H1 (cell line): ENCODE measurements at regions not wholly inside any gene's neighbourhood (a gene's known extent, or its start where the extent isn't known, plus 50 kb on each side); places are given as distances from the start of the nearest gene placed in this dataset.

Source experiments
- CTCF ChIA-PET: fragments of 300-600 bp; sonication (Branson Sonifier 250); formaldehyde crosslinking; loops from one replicate; lab custom pipeline; 2021; ENCODE audit not compliant: partially characterized antibody; lab: Charles Lee
- POLR2A ChIA-PET: fragments of 300-600 bp; sonication (Branson Sonifier 250); formaldehyde crosslinking; loops from one replicate; lab custom pipeline; 2021; ENCODE audit warnings: inconsistent platforms; ENCODE audit not compliant: partially characterized antibody; lab: Charles Lee
- DNase-seq, 2 experiments: peaks; one replicate each; pipeline versions ENCODE4 v3.0.0 to v3.0.0-alpha.2; 2010 to 2022; ENCODE audit warnings: low spot score in 2 of 2, low read depth in 1 of 2, mixed read lengths in 1 of 2
- FAIRE-seq: peaks from 2 replicates; lab custom pipeline; 2011; peaks lifted over from hg19 to GRCh38; lab: Jason Lieb, UNC
- H2AFZ ChIP-seq: 2 replicates; pipeline ENCODE4 v1.8.1; 2012; ENCODE audit warnings: low read length, inconsistent platforms
- H2AK5ac ChIP-seq: 2 replicates; pipeline ENCODE4 v1.6.1; 2013; ENCODE audit warnings: low read depth, low read length
- H2BK120ac ChIP-seq: replicated peaks from 2 replicates; pipeline ENCODE3; 2013; ENCODE audit warnings: low read depth, low read length, inconsistent platforms
- H2BK12ac ChIP-seq: 2 replicates; pipeline ENCODE4 v1.6.1; 2013; ENCODE audit warnings: low read depth, low read length
- H2BK15ac ChIP-seq: 2 replicates; pipeline ENCODE4 v1.6.1; 2013; ENCODE audit warnings: low read length
- H2BK20ac ChIP-seq: 2 replicates; pipeline ENCODE4 v1.6.1; 2013; ENCODE audit warnings: low read length
- H2BK5ac ChIP-seq: 2 replicates; pipeline ENCODE4 v1.6.1; 2013; ENCODE audit warnings: low read depth, low read length
- H3K14ac ChIP-seq: 2 replicates; pipeline ENCODE4 v1.6.1; 2013; ENCODE audit warnings: inconsistent platforms; ENCODE audit not compliant: insufficient read length
- H3K18ac ChIP-seq: 2 replicates; pipeline ENCODE4 v1.6.1; 2013; ENCODE audit warnings: low read length; ENCODE audit errors: extremely low read depth
- H3K23ac ChIP-seq: 2 replicates; pipeline ENCODE4 v1.6.1; 2013; ENCODE audit warnings: inconsistent platforms; ENCODE audit not compliant: insufficient read length
- H3K23me2 ChIP-seq: 2 replicates; pipeline ENCODE4 v1.6.1; 2013; ENCODE audit warnings: low read depth, low read length
- H3K27ac ChIP-seq: 2 replicates; pipeline ENCODE4 v1.6.1; 2011; ENCODE audit warnings: low read depth, low read length, inconsistent platforms
- H3K27me3 ChIP-seq, 4 experiments: replicated peaks in 1 of 4; 1 replicate in 1 of 4; 2 replicates in 3 of 4; pipeline versions ENCODE4 v1.6.1 to v1.8.1; 2011 to 2013; ENCODE audit warnings: low read length in 3 of 4, mild to moderate bottlenecking in 3 of 4, inconsistent platforms in 2 of 4, mixed read lengths in 2 of 4, moderate library complexity in 1 of 4; ENCODE audit not compliant: control insufficient read depth in 3 of 4, insufficient read depth in 3 of 4; ENCODE audit errors: extremely low read depth in 1 of 4
- H3K36me3 ChIP-seq, 4 experiments: 2 replicates each; pipeline versions ENCODE4 v1.6.1 to v1.8.1; 2011 to 2013; ENCODE audit warnings: mild to moderate bottlenecking in 4 of 4, low read length in 3 of 4, moderate library complexity in 2 of 4, control low read depth in 1 of 4, inconsistent platforms in 1 of 4; ENCODE audit not compliant: insufficient read depth in 4 of 4, control insufficient read depth in 2 of 4
- H3K4ac ChIP-seq: replicated peaks from 2 replicates; pipeline ENCODE3; 2013; ENCODE audit warnings: low read length, low read depth, mixed read lengths, inconsistent platforms; ENCODE audit not compliant: insufficient read length
- H3K4me1 ChIP-seq, 4 experiments: replicated peaks in 1 of 4; 1 replicate in 1 of 4; 2 replicates in 3 of 4; pipeline versions ENCODE4 v1.6.1 to v1.8.1; 2011 to 2013; ENCODE audit warnings: low read length in 3 of 4, inconsistent platforms in 2 of 4, mixed read lengths in 1 of 4; ENCODE audit not compliant: insufficient read depth in 4 of 4, control insufficient read depth in 3 of 4
- H3K4me2 ChIP-seq, 2 experiments: 2 replicates each; pipeline versions ENCODE4 v1.6.1 to v1.8.1; 2011 to 2013; ENCODE audit warnings: low read depth in 2 of 2, low read length in 2 of 2, control low read depth in 1 of 2, inconsistent platforms in 1 of 2, mild to moderate bottlenecking in 1 of 2; ENCODE audit not compliant: insufficient read depth in 1 of 2
- H3K4me3 ChIP-seq, 4 experiments: fragments of 200-600, 300-600 bp in 1 of 4; sonication (generic), shearing (Covaris generic), sonication (Bioruptor Twin) in 1 of 4; 2 replicates each; pipeline versions ENCODE4 v1.5.1 to v1.8.1; 2011 to 2016; ENCODE audit warnings: low read length in 4 of 4, low read depth in 3 of 4, control low read depth in 2 of 4, inconsistent platforms in 2 of 4, mild to moderate bottlenecking in 2 of 4, mixed read lengths in 1 of 4, moderate library complexity in 1 of 4; ENCODE audit not compliant: insufficient read depth in 2 of 4; ENCODE audit errors: extremely low read depth in 1 of 4
- H3K56ac ChIP-seq: replicated peaks from 2 replicates; pipeline ENCODE3; 2013; ENCODE audit warnings: low read depth, mild to moderate bottlenecking, mixed read lengths, low read length, inconsistent platforms; ENCODE audit not compliant: insufficient read length
- H3K79me1 ChIP-seq: 2 replicates; pipeline ENCODE4 v1.6.1; 2013; ENCODE audit warnings: low read depth, low read length, control low read depth
- H3K79me2 ChIP-seq, 2 experiments: 2 replicates each; pipeline versions ENCODE4 v1.6.1 to v1.8.1; 2012 to 2013; ENCODE audit warnings: low read length in 2 of 2, mild to moderate bottlenecking in 2 of 2, inconsistent platforms in 1 of 2; ENCODE audit not compliant: insufficient read depth in 2 of 2, control insufficient read depth in 1 of 2
- H3K9ac ChIP-seq, 4 experiments: replicated peaks in 1 of 4; 1 replicate in 1 of 4; 2 replicates in 3 of 4; pipeline versions ENCODE4 v1.6.1 to v1.8.1; 2011 to 2013; ENCODE audit warnings: low read depth in 3 of 4, low read length in 3 of 4, control low read depth in 2 of 4, mild to moderate bottlenecking in 2 of 4, moderate library complexity in 2 of 4, inconsistent platforms in 1 of 4; ENCODE audit errors: extremely low read depth in 1 of 4
- H3K9me3 ChIP-seq, 2 experiments: 2 replicates each; pipeline versions ENCODE4 v1.6.1 to v1.8.1; 2012 to 2013; ENCODE audit warnings: mild to moderate bottlenecking in 2 of 2, moderate library complexity in 2 of 2, control low read depth in 1 of 2, inconsistent platforms in 1 of 2, low read depth in 1 of 2, low read length in 1 of 2, mixed read lengths in 1 of 2; ENCODE audit not compliant: insufficient read depth in 2 of 2
- H4K20me1 ChIP-seq, 2 experiments: replicated peaks in 1 of 2; 2 replicates each; pipeline versions ENCODE3 to v1.8.1; 2011 to 2013; ENCODE audit warnings: inconsistent platforms in 2 of 2, low read length in 2 of 2, mild to moderate bottlenecking in 1 of 2; ENCODE audit not compliant: insufficient read depth in 2 of 2, control insufficient read depth in 1 of 2
- H4K5ac ChIP-seq: 2 replicates; pipeline ENCODE4 v1.6.1; 2013; ENCODE audit warnings: low read length, low read depth, mixed read lengths, inconsistent platforms; ENCODE audit not compliant: insufficient read length
- H4K8ac ChIP-seq: 2 replicates; pipeline ENCODE4 v1.8.0; 2013; ENCODE audit warnings: mild to moderate bottlenecking, moderate library complexity, low read length, inconsistent platforms; ENCODE audit not compliant: insufficient read depth; ENCODE audit errors: extremely low read depth
- H4K91ac ChIP-seq: replicated peaks from 2 replicates; pipeline ENCODE3; 2013; ENCODE audit warnings: low read length, mixed read lengths, inconsistent platforms; ENCODE audit not compliant: insufficient read length
- BACH1 ChIP-seq: IDR thresholded peaks from 2 replicates; pipeline ENCODE4 v1.6.1; 2012; ENCODE audit warnings: low read length, improper control_type of control experiment
- BCL11A ChIP-seq, 2 experiments: IDR thresholded peaks; one replicate each; pipeline ENCODE4 v1.6.1; 2011; ENCODE audit warnings: low read depth in 2 of 2, low read length in 2 of 2, mild to moderate bottlenecking in 2 of 2
- EP300 ChIP-seq, 2 experiments: IDR thresholded peaks; 1 replicate in 1 of 2; 2 replicates in 1 of 2; pipeline ENCODE4 v1.6.1; 2011 to 2012; ENCODE audit warnings: low read depth in 2 of 2, low read length in 2 of 2, mild to moderate bottlenecking in 2 of 2, borderline replicate concordance in 1 of 2, inconsistent platforms in 1 of 2, moderate library complexity in 1 of 2
- EZH2 ChIP-seq: fragments of 200-600 bp; sonication (generic); IDR thresholded peaks from 2 replicates; pipeline ENCODE4 v1.7.1; 2012; ENCODE audit warnings: low read depth, mild to moderate bottlenecking, moderate library complexity, low read length, inconsistent platforms; ENCODE audit not compliant: severe bottlenecking
- HDAC2 ChIP-seq, 2 experiments: fragments of 300-600 bp in 1 of 2; sonication (generic) in 1 of 2; IDR thresholded peaks; 2 replicates each; pipeline ENCODE4 v1.6.1; 2011 to 2012; ENCODE audit warnings: low read depth in 2 of 2, low read length in 2 of 2, mild to moderate bottlenecking in 2 of 2, moderate library complexity in 2 of 2, borderline replicate concordance in 1 of 2, inconsistent platforms in 1 of 2
- KDM1A ChIP-seq: fragments of 200-600, 300-600 bp; sonication (generic); IDR thresholded peaks from 2 replicates; pipeline ENCODE4 v1.7.1; 2016; ENCODE audit warnings: mild to moderate bottlenecking, low read length, borderline replicate concordance
- PHF8 ChIP-seq: fragments of 200-600 bp; sonication (generic); conservative IDR thresholded peaks from 2 replicates; pipeline ENCODE4 v1.7.1; 2012; ENCODE audit warnings: low read depth, mild to moderate bottlenecking, inconsistent platforms, low read length, moderate library complexity
- POLR2AphosphoS5 ChIP-seq: IDR thresholded peaks from 2 replicates; pipeline ENCODE4 v1.6.1; 2011; ENCODE audit warnings: low read depth, low read length
- RFX5 ChIP-seq: IDR thresholded peaks from 2 replicates; pipeline ENCODE4 v1.6.1; 2011; ENCODE audit warnings: low read depth, low read length, improper control_type of control experiment, borderline replicate concordance
- SRF ChIP-seq: IDR thresholded peaks from 2 replicates; pipeline ENCODE4 v1.6.1; 2011; ENCODE audit warnings: mild to moderate bottlenecking, low read depth, low read length, moderate library complexity
- WGBS, 2 experiments: shearing (Covaris generic) in 1 of 2; methylation state at CpG; one replicate each; pipeline versions ENCODE4 v1.1.6 to v1.1.7; 2013 to 2015; ENCODE audit warnings: low lambda C conversion rate in 2 of 2, mixed read lengths in 2 of 2, inconsistent platforms in 1 of 2, low coverage in 1 of 2, missing lambda C conversion rate in 1 of 2; ENCODE audit not compliant: insufficient replicate concordance in 2 of 2, insufficient coverage in 1 of 2, insufficient read length in 1 of 2; ENCODE audit errors: extremely low coverage in 1 of 2, missing lambda C conversion rate in 1 of 2; 5-methylcytosine and 5-hydroxymethylcytosine counted together
- TF ChIP-seq, protein P1 (sequence below): IDR thresholded peaks from 2 replicates; pipeline ENCODE4 v1.6.1; 2012; ENCODE audit warnings: low read length, inconsistent platforms
- TF ChIP-seq, protein P2 (sequence below): IDR thresholded peaks from 2 replicates; pipeline ENCODE4 v1.6.1; 2012; ENCODE audit warnings: inconsistent platforms

DNA sequence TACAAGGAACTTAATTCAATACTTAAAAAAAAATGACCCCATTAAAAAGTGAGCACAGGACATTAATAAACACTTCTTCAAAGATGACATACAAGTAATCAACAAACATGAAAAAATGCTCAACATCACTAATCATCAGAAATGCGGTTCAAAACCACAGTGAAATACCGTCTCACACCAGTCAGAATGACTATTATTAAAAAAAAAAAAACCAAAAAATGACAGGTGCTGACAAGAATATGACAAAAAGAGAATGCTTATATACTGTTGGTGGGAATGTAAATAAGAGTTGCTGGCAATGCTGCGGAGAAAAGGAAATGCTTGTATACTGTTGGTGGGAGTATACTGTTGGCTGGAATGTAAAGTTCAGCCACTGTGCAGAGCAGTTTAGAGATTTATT is 358.3 kb upstream of the CBLB start:
- WGBS, 2 experiments = 85% methylated on average over 3 of the region's 3 CpGs; no CpG with 5 or more reads in 1 of the 2 experiments
- H3K14ac ChIP-seq = no peak overlapping the region
- no peak overlapping the region for H4K5ac ChIP-seq
- no peaks in the 10 kb centered on the region for H3K23me2 ChIP-seq
- H4K8ac ChIP-seq = no peak overlapping the region
- H3K18ac ChIP-seq = no peak overlapping the region
- no peak overlapping the region for H2BK120ac ChIP-seq
- no peak overlapping the region for H3K56ac ChIP-seq
- H3K27me3 ChIP-seq = no peaks in the 10 kb centered on the region
- CTCF ChIA-PET = no interaction called here
- H3K36me3 ChIP-seq = no peaks in the 10 kb centered on the region
- H3K79me1 ChIP-seq = no peaks in the 10 kb centered on the region
- no peak overlapping the region for H4K91ac ChIP-seq
- no peak overlapping the region for H3K4me2 ChIP-seq
- no peak overlapping the region for H2AFZ ChIP-seq
- no peak overlapping the region for H2BK20ac ChIP-seq
- no peak overlapping the region for H2BK5ac ChIP-seq
- FAIRE-seq (no peak), DNase-seq (no peak)
- H3K9ac ChIP-seq = no peak overlapping the region
- no peak overlapping the region for H2BK12ac ChIP-seq
- H3K4me3 ChIP-seq = no peak overlapping the region
- POLR2A ChIA-PET = no interaction called here
- H3K23ac ChIP-seq = no peak overlapping the region
- no peaks in the 10 kb centered on the region for H3K4me1 ChIP-seq
- no peaks in the 10 kb centered on the region for H4K20me1 ChIP-seq
- H3K4ac ChIP-seq = no peak overlapping the region
- no peak overlapping the region for H2AK5ac ChIP-seq
- H2BK15ac ChIP-seq = no peak overlapping the region
- H3K9me3 ChIP-seq = no peaks in the 10 kb centered on the region
- no peaks in the 10 kb centered on the region for H3K79me2 ChIP-seq
- no peak overlapping the region for H3K27ac ChIP-seq
- TF ChIP-seq KDM1A (no peak), EP300 (IDR thresholded peaks at IDR 0.05; ENCODE audit: borderline replicate concordance in 1 of 2, low read depth in 2 of 2, low read length in 2 of 2) (no peak), BCL11A (IDR thresholded peaks at IDR 0.05; ENCODE audit: low read depth in 2 of 2, low read length in 2 of 2) (no peak), HDAC2 (IDR thresholded peaks at IDR 0.05; ENCODE audit: borderline replicate concordance in 1 of 2, low read depth in 2 of 2, low read length in 2 of 2) (no peak), PHF8 (no peak), POLR2AphosphoS5 (no peak), SRF (no peak), EZH2 (no peak), BACH1 (no peak), RFX5 (no peak)
- TF ChIP-seq, protein P1, sequence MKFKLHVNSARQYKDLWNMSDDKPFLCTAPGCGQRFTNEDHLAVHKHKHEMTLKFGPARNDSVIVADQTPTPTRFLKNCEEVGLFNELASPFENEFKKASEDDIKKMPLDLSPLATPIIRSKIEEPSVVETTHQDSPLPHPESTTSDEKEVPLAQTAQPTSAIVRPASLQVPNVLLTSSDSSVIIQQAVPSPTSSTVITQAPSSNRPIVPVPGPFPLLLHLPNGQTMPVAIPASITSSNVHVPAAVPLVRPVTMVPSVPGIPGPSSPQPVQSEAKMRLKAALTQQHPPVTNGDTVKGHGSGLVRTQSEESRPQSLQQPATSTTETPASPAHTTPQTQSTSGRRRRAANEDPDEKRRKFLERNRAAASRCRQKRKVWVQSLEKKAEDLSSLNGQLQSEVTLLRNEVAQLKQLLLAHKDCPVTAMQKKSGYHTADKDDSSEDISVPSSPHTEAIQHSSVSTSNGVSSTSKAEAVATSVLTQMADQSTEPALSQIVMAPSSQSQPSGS = no peak
- TF ChIP-seq, protein P2, sequence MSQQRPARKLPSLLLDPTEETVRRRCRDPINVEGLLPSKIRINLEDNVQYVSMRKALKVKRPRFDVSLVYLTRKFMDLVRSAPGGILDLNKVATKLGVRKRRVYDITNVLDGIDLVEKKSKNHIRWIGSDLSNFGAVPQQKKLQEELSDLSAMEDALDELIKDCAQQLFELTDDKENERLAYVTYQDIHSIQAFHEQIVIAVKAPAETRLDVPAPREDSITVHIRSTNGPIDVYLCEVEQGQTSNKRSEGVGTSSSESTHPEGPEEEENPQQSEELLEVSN = no peak
